Endothelial cell of umbilical vein (primary cell): ENCODE measurements at regions not wholly inside any gene's neighbourhood (a gene's known extent, or its start where the extent isn't known, plus 50 kb on each side); places are given as distances from the start of the nearest gene placed in this dataset.
A peak's percentile ranks its signal among the peaks of the same experiment; 100 is the strongest.

ENCODE experiments used
- BruUV-seq: library from RNA; stranded (reverse); fragments of 400-500 nt; replicated peaks from 2 replicates; lab custom pipeline; 2021; lab: Mats Ljungman, UMichigan
- CTCF ChIA-PET: fragments of 300-600, 350-600 bp; sonication (Branson Sonifier 250); formaldehyde crosslinking; loops from one replicate; lab custom pipeline; 2021; ENCODE audit warnings: antibody characterized with exemption, inconsistent platforms; lab: Charles Lee
- POLR2A ChIA-PET: fragments of 300-600, 350-600 bp; sonication (Branson Sonifier 250); formaldehyde crosslinking; loops from one replicate; lab custom pipeline; 2021; ENCODE audit warnings: antibody characterized with exemption, inconsistent platforms; lab: Charles Lee
- DNase-seq: peaks from one replicate; pipeline ENCODE4 v3.0.0-alpha.2; 2011; ENCODE audit warnings: low read depth, low spot score
- FAIRE-seq: peaks from 2 replicates; lab custom pipeline; 2011; peaks lifted over from hg19 to GRCh38; lab: Jason Lieb, UNC
- H2AFZ ChIP-seq: 2 replicates; pipeline ENCODE4 v1.6.0; 2012; ENCODE audit warnings: low read depth, low read length, control low read depth, inconsistent platforms
- H3K27ac ChIP-seq: 2 replicates; pipeline ENCODE4 v1.5.1; 2011; ENCODE audit warnings: low read depth, mild to moderate bottlenecking, control low read depth, low read length, moderate library complexity; ENCODE audit not compliant: insufficient read depth
- H3K27me3 ChIP-seq, 2 experiments: 2 replicates each; pipeline versions ENCODE4 v1.6.0 to v1.6.1; 2011; ENCODE audit warnings: low read length in 2 of 2, mixed read lengths in 1 of 2; ENCODE audit not compliant: control insufficient read depth in 2 of 2, insufficient read depth in 2 of 2
- H3K36me3 ChIP-seq, 2 experiments: 2 replicates in 1 of 2; 3 replicates in 1 of 2; pipeline ENCODE4 v1.5.1; 2011; ENCODE audit warnings: low read length in 2 of 2, mild to moderate bottlenecking in 1 of 2, moderate library complexity in 1 of 2; ENCODE audit not compliant: control insufficient read depth in 2 of 2, insufficient read depth in 2 of 2; ENCODE audit errors: extremely low read depth in 1 of 2
- H3K4me1 ChIP-seq: 3 replicates; pipeline ENCODE4 v1.5.1; 2011; ENCODE audit warnings: mild to moderate bottlenecking, low read length; ENCODE audit not compliant: control insufficient read depth, insufficient read depth; ENCODE audit errors: extremely low read depth
- H3K4me2 ChIP-seq: 2 replicates; pipeline ENCODE4 v1.6.1; 2011; ENCODE audit warnings: low read length, control low read depth, mixed read lengths; ENCODE audit not compliant: insufficient read depth
- H3K4me3 ChIP-seq, 3 experiments: fragments of 200-600 bp in 1 of 3; sonication (generic), shearing (Covaris generic) in 1 of 3; replicated peaks in 1 of 3; 2 replicates each; pipeline ENCODE4 v1.5.1; 2011 to 2016; ENCODE audit warnings: control low read depth in 3 of 3, low read length in 3 of 3, mild to moderate bottlenecking in 2 of 3, inconsistent platforms in 1 of 3, low read depth in 1 of 3, moderate library complexity in 1 of 3; ENCODE audit not compliant: insufficient read depth in 1 of 3
- H3K79me2 ChIP-seq: 2 replicates; pipeline ENCODE4 v1.6.0; 2012; ENCODE audit warnings: low read length, inconsistent platforms; ENCODE audit not compliant: control insufficient read depth, insufficient read depth
- H3K9ac ChIP-seq: replicated peaks from 2 replicates; pipeline ENCODE3; 2011; ENCODE audit warnings: low read length, control low read depth; ENCODE audit not compliant: insufficient read depth; ENCODE audit errors: extremely low read depth
- H3K9me1 ChIP-seq: replicated peaks from 3 replicates; pipeline ENCODE4 v1.6.0; 2011; ENCODE audit warnings: mild to moderate bottlenecking, low read length; ENCODE audit not compliant: control insufficient read depth, insufficient read depth; ENCODE audit errors: extremely low read depth
- H3K9me3 ChIP-seq: replicated peaks from 2 replicates; pipeline ENCODE4 v1.5.1; 2012; ENCODE audit warnings: low read length, inconsistent platforms; ENCODE audit not compliant: control insufficient read depth, insufficient read depth
- H4K20me1 ChIP-seq: replicated peaks from 2 replicates; pipeline ENCODE3; 2011; ENCODE audit warnings: mild to moderate bottlenecking, low read length; ENCODE audit not compliant: control insufficient read depth, insufficient read depth; ENCODE audit errors: extremely low read depth
- CTCF ChIP-seq, 2 donors: IDR thresholded peaks; 1 replicate in 1 of 2; 2 replicates in 1 of 2; pipeline ENCODE4 v1.5.1; 2011; ENCODE audit warnings: low read length in 2 of 2, mild to moderate bottlenecking in 2 of 2, moderate library complexity in 2 of 2, control low read depth in 1 of 2, inconsistent platforms in 1 of 2, low read depth in 1 of 2; ENCODE audit not compliant: insufficient read depth in 1 of 2; ENCODE audit errors: extremely low read depth in 1 of 2
- EZH2 ChIP-seq: IDR thresholded peaks from 2 replicates; pipeline ENCODE4 v1.6.1; 2012; ENCODE audit warnings: borderline replicate concordance, low read depth, mild to moderate bottlenecking, moderate library complexity, low read length, inconsistent platforms; ENCODE audit not compliant: severe bottlenecking
- FOS ChIP-seq: IDR thresholded peaks from 2 replicates; pipeline ENCODE4 v1.6.1; 2011; ENCODE audit warnings: mild to moderate bottlenecking, low read length, moderate library complexity, borderline replicate concordance; ENCODE audit not compliant: insufficient read depth
- GATA2 ChIP-seq: IDR thresholded peaks from 2 replicates; pipeline ENCODE4 v1.7.0; 2011; ENCODE audit warnings: low read depth, mild to moderate bottlenecking, moderate library complexity, mixed read lengths, low read length; ENCODE audit not compliant: insufficient read length, insufficient read depth
- JUN ChIP-seq: IDR thresholded peaks from 2 replicates; pipeline ENCODE4 v1.6.1; 2011; ENCODE audit warnings: borderline replicate concordance, low read depth; ENCODE audit not compliant: insufficient read length, insufficient read depth
- MAX ChIP-seq: IDR thresholded peaks from 2 replicates; pipeline ENCODE4 v1.6.1; 2011; ENCODE audit not compliant: insufficient read depth, insufficient read length
- MYC ChIP-seq: IDR thresholded peaks from one replicate; pipeline ENCODE4 v1.6.1; 2011; ENCODE audit warnings: mild to moderate bottlenecking, low read depth, low read length
- POLR2A ChIP-seq: IDR thresholded peaks from 2 replicates; pipeline ENCODE4 v1.6.1; 2012; ENCODE audit warnings: low read depth, mild to moderate bottlenecking, control low read depth, low read length
- POLR2AphosphoS5 ChIP-seq: IDR thresholded peaks from 2 replicates; pipeline ENCODE4 v1.6.1; 2012; ENCODE audit warnings: low read depth, mild to moderate bottlenecking, control low read depth, low read length, moderate library complexity; ENCODE audit not compliant: insufficient read depth
- dilution Hi-C: fragments of 300-500 bp; cut with MboI; formaldehyde crosslinking; loops from one replicate; pipeline ENCODE4 v1.15.0; 2019; ENCODE audit warnings: low sequenced_read_pairs; ENCODE audit not compliant: extremely low pct_ligation_motif_present
- intact Hi-C: fragments of 100-400 bp; cut with micrococcal nuclease; formaldehyde crosslinking; loops from one replicate; pipeline ENCODE4 v1.10.0; 2022

GRCh38 chrX:127568691-127569090, 483.5 kb downstream of the ACTRT1 start:
- no TSS peak for BruUV-seq
- no peak for TF ChIP-seq MAX
- TF ChIP-seq POLR2AphosphoS5, result no peak
- no peak for TF ChIP-seq CTCF (IDR thresholded peaks at IDR 0.05; ENCODE audit: extremely low read depth in 1 of 2, insufficient read depth in 1 of 2, low read depth in 1 of 2, low read length in 2 of 2)
- TF ChIP-seq EZH2, result no peak
- no peak for TF ChIP-seq JUN
- TF ChIP-seq MYC, result no peak
- TF ChIP-seq GATA2, result no peak
- no peak for TF ChIP-seq FOS
- no peak for TF ChIP-seq POLR2A
- POLR2A ChIA-PET, result no interaction called here
- no peak overlapping the region for H3K9ac ChIP-seq
- CTCF ChIA-PET, result no interaction called here
- H3K79me2 ChIP-seq, result no peaks in the 10 kb centered on the region
- H3K9me3 ChIP-seq, result no peaks in the 10 kb centered on the region
- no peak overlapping the region for H3K27ac ChIP-seq
- intact Hi-C loops (no loop called here), dilution Hi-C loops (no loop called here)
- no peak overlapping the region for H2AFZ ChIP-seq
- DNase-seq (peak; percentile 15), FAIRE-seq (no peak)
- H3K9me1 ChIP-seq, result no peaks in the 10 kb centered on the region
- no peaks in the 10 kb centered on the region for H4K20me1 ChIP-seq
- H3K4me3 ChIP-seq, result no peak overlapping the region
- H3K36me3 ChIP-seq, result no peaks in the 10 kb centered on the region
- H3K27me3 ChIP-seq, result no peaks in the 10 kb centered on the region
- no peak overlapping the region for H3K4me2 ChIP-seq
- H3K4me1 ChIP-seq, result no peaks in the 10 kb centered on the region
